ENCODE measurements at regions not wholly inside any gene's neighbourhood (a gene's known extent, or its start where the extent isn't known, plus 50 kb on each side); places are given as distances from the start of the nearest gene placed in this dataset.

GRCh38 chr2:236687296-236687965 lies 117.8 kb downstream of the ACKR3 start:
- TF ChIP-seq POLR2AphosphoS5 (IDR thresholded peaks at IDR 0.05; ENCODE audit: low read depth, low read length): no peak
- TF ChIP-seq PAX5 (IDR thresholded peaks at IDR 0.05; ENCODE audit: insufficient read depth, low read length, severe bottlenecking): no peak
- no peak for TF ChIP-seq POLR2A (IDR thresholded peaks at IDR 0.05; ENCODE audit: low read depth, low read length)
- no peak for TF ChIP-seq TAF1 (IDR thresholded peaks at IDR 0.05; ENCODE audit: low read depth, low read length)
- TF ChIP-seq SPI1 (IDR thresholded peaks at IDR 0.05; ENCODE audit: low read depth, low read length): no peak
